Stomach (tissue), 8 donors: ENCODE measurements at regions not wholly inside any gene's neighbourhood (a gene's known extent, or its start where the extent isn't known, plus 50 kb on each side); places are given as distances from the start of the nearest gene placed in this dataset.

Experiments
- DNase-seq, 2 donors: peaks; one replicate each; pipeline versions ENCODE4 v3.0.0 to v3.0.0-alpha.2; 2013 to 2019
- H3K27ac ChIP-seq, 5 donors: fragments of 200-600 bp in 4 of 5; sonication (generic) in 4 of 5; one replicate each; pipeline ENCODE4 v1.5.1; 2013 to 2019; ENCODE audit warnings: mild to moderate bottlenecking in 1 of 5, moderate library complexity in 1 of 5
- H3K27me3 ChIP-seq, 3 donors: fragments of 200-600 bp; sonication (generic); one replicate each; pipeline ENCODE4 v1.5.1; 2017 to 2019; ENCODE audit warnings: mixed run types in 1 of 3
- H3K36me3 ChIP-seq, 4 donors: fragments of 200-600 bp; sonication (generic); 1 replicate in 3 of 4; 2 replicates in 1 of 4; pipeline ENCODE4 v1.5.1; 2016 to 2019
- H3K4me1 ChIP-seq, 4 donors: fragments of 200-600 bp; sonication (generic); one replicate each; pipeline ENCODE4 v1.5.1; 2016 to 2019
- H3K4me3 ChIP-seq, 4 donors: fragments of 200-600 bp; sonication (generic) in 3 of 4; one replicate each; pipeline ENCODE4 v1.5.1; 2016 to 2019; ENCODE audit warnings: mild to moderate bottlenecking in 1 of 4
- H3K9me3 ChIP-seq, 4 donors: fragments of 200-600 bp; sonication (generic); one replicate each; pipeline ENCODE4 v1.5.1; 2016 to 2019
- CTCF ChIP-seq, 7 experiments: fragments of 450-650 bp in 4 of 7; fragments of 200-600 bp in 3 of 7; sonication (generic) in 3 of 7; IDR thresholded peaks; one replicate each; pipeline ENCODE4 v1.5.1; 2016 to 2019; ENCODE audit warnings: antibody characterized with exemption in 7 of 7, control low read depth in 2 of 7, mild to moderate bottlenecking in 1 of 7
- EP300 ChIP-seq: sonication (generic); formaldehyde crosslinking; IDR thresholded peaks from one replicate; pipeline ENCODE4 v1.6.1; 2017; ENCODE audit warnings: antibody characterized with exemption
- POLR2A ChIP-seq, 4 donors: fragments of 450-650 bp; IDR thresholded peaks; one replicate each; pipeline ENCODE4 v1.6.1; 2016; ENCODE audit warnings: antibody characterized with exemption in 4 of 4, control low read depth in 2 of 4, mild to moderate bottlenecking in 1 of 4, moderate library complexity in 1 of 4
- POLR2AphosphoS5 ChIP-seq, 3 donors: sonication (generic); formaldehyde crosslinking; IDR thresholded peaks; one replicate each; pipeline ENCODE4 v1.6.1; 2016; ENCODE audit warnings: antibody characterized with exemption in 3 of 3
- WGBS, 5 donors: extraction: QIAGEN DNeasy Blood & Tissue Kit in 3 of 5; methylation state at CpG; one replicate each; pipeline versions ENCODE4 v1.1.5 to v1.1.7; 2013 to 2018; 5-methylcytosine and 5-hydroxymethylcytosine counted together
- intact Hi-C: fragments of 100-400 bp; cut with DNase I; formaldehyde crosslinking; loops from one replicate; pipeline ENCODE4 v1.15.1; 2023; ENCODE audit warnings: low total_unique reads
- donor health status: healthy with polysubstance abuse.
- donor health status: Bipolar disorder and iron deficiency.
- donor health status: healthy.

GRCh38 chr9:28661853-28662252, 1088.6 kb upstream of the C9orf72 start:
- intact Hi-C loops, result no loop called here
- no peaks in the 10 kb centered on the region for H3K4me1 ChIP-seq
- H3K27me3 ChIP-seq, result no peaks in the 10 kb centered on the region
- no peaks in the 10 kb centered on the region for H3K9me3 ChIP-seq
- DNase-seq, result no peak
- no peak overlapping the region for H3K27ac ChIP-seq
- H3K36me3 ChIP-seq, result no peaks in the 10 kb centered on the region
- 81 to 93% (median 89%) methylated on average over 3 of the region's 3 CpGs for WGBS, 5 donors
- no peak overlapping the region for H3K4me3 ChIP-seq
- TF ChIP-seq POLR2AphosphoS5 (IDR thresholded peaks at IDR 0.05) (no peak), POLR2A (IDR thresholded peaks at IDR 0.05) (no peak), CTCF (IDR thresholded peaks at IDR 0.05) (no peak), EP300 (no peak)

- Histone ChIP-seq H3K4me3 (no peak overlapping the region), H3K27me3 (no peaks in the 10 kb centered on the region), H3K4me1 (no peaks in the 10 kb centered on the region), H3K9me3 (no peaks in the 10 kb centered on the region), H3K36me3 (no peaks in the 10 kb centered on the region), H3K27ac (no peak overlapping the region)
- intact Hi-C loops, result no loop called here
- 91 to 97% (median 94%) methylated on average over 2 of the region's 2 CpGs for WGBS, 5 donors
- no peak for DNase-seq
- TF ChIP-seq EP300, result no peak
These were observed 1089.4 kb upstream of the C9orf72 start for GRCh38 chr9:28662675-28663074.

GRCh38 chr9:28668158-28668557, 1094.9 kb upstream of the C9orf72 start:
- H3K4me3 ChIP-seq, result no peak overlapping the region
- no peak for TF ChIP-seq EP300
- no peak for TF ChIP-seq POLR2A (IDR thresholded peaks at IDR 0.05)
- TF ChIP-seq POLR2AphosphoS5 (IDR thresholded peaks at IDR 0.05), result no peak
- TF ChIP-seq CTCF (IDR thresholded peaks at IDR 0.05), result no peak
- no peaks in the 10 kb centered on the region for H3K36me3 ChIP-seq
- H3K4me1 ChIP-seq, result no peaks in the 10 kb centered on the region
- no peak for DNase-seq
- H3K9me3 ChIP-seq, result no peaks in the 10 kb centered on the region
- WGBS, 5 donors, result 61 to 69% (median 65%) methylated on average over 2 of the region's 2 CpGs
- intact Hi-C loops, result no loop called here
- no peak overlapping the region for H3K27ac ChIP-seq
- H3K27me3 ChIP-seq, result no peaks in the 10 kb centered on the region

GRCh38 chr9:28671000-28671399, 1097.7 kb upstream of the C9orf72 start:
- 68 to 78% (median 76%) methylated on average over 3 of the region's 3 CpGs for WGBS, 5 donors
- no peaks in the 10 kb centered on the region for H3K4me1 ChIP-seq
- intact Hi-C loops, result no loop called here
- no peak overlapping the region for H3K27ac ChIP-seq
- no peaks in the 10 kb centered on the region for H3K9me3 ChIP-seq
- no peak overlapping the region for H3K4me3 ChIP-seq
- TF ChIP-seq CTCF (IDR thresholded peaks at IDR 0.05) (no peak), EP300 (no peak), POLR2A (IDR thresholded peaks at IDR 0.05) (no peak), POLR2AphosphoS5 (IDR thresholded peaks at IDR 0.05) (no peak)
- DNase-seq, result no peak
- H3K36me3 ChIP-seq, result no peaks in the 10 kb centered on the region
- H3K27me3 ChIP-seq, result no peaks in the 10 kb centered on the region

- TF ChIP-seq POLR2AphosphoS5 (IDR thresholded peaks at IDR 0.05) (no peak), POLR2A (IDR thresholded peaks at IDR 0.05) (no peak), EP300 (no peak), CTCF (IDR thresholded peaks at IDR 0.05) (no peak)
- H3K36me3 ChIP-seq, result no peaks in the 10 kb centered on the region
- H3K9me3 ChIP-seq, result no peaks in the 10 kb centered on the region
- no peak for DNase-seq
- intact Hi-C loops, result no loop called here
- no peak overlapping the region for H3K4me3 ChIP-seq
- no peak overlapping the region for H3K27ac ChIP-seq
- H3K4me1 ChIP-seq, result no peaks in the 10 kb centered on the region
- no peaks in the 10 kb centered on the region for H3K27me3 ChIP-seq
- WGBS, 5 donors, result 91 to 98% (median 92%) methylated on average over 2 of the region's 2 CpGs
These were observed 1104.8 kb upstream of the C9orf72 start for GRCh38 chr9:28678097-28678496.
